Naive thymus-derived CD4-positive, alpha-beta T cell (primary cell): ENCODE measurements at regions not wholly inside any gene's neighbourhood (a gene's known extent, or its start where the extent isn't known, plus 50 kb on each side); places are given as distances from the start of the nearest gene placed in this dataset.
"Not testable (repeated sequence)": the region's sequence is repeated elsewhere in the genome, so short reads cannot be mapped to it uniquely, and the experiment has no call there.

Experiments used
- ATAC-seq: fragments of 150-1000 bp; cut with Tn5 transposase; 2 replicates; pipeline ENCODE4 v1.10.0; 2021; ENCODE audit warnings: mild to moderate bottlenecking, moderate library complexity
- CTCF ChIA-PET: fragments of 350-600 bp; sonication (Branson Sonifier 250); formaldehyde crosslinking; loops from one replicate; lab custom pipeline; 2021; ENCODE audit warnings: antibody characterized with exemption; lab: Charles Lee
- POLR2A ChIA-PET: fragments of 350-600 bp; sonication (Branson Sonifier 250); formaldehyde crosslinking; loops from one replicate; lab custom pipeline; 2021; ENCODE audit warnings: antibody characterized with exemption, inconsistent platforms; lab: Charles Lee
- DNase-seq, 9 donors: peaks; one replicate each; pipeline versions ENCODE4 v3.0.0 to v3.0.0-alpha.2; 2020 to 2022; ENCODE audit warnings: mixed read lengths in 1 of 9
- H3K27ac ChIP-seq: one replicate; pipeline ENCODE4 v1.7.0; 2013; ENCODE audit warnings: mild to moderate bottlenecking, low read depth, low read length, moderate library complexity
- H3K27me3 ChIP-seq, 2 donors: one replicate each; pipeline ENCODE4 v1.7.0; 2013; ENCODE audit warnings: low read length in 2 of 2, mild to moderate bottlenecking in 2 of 2, moderate library complexity in 2 of 2; ENCODE audit not compliant: control insufficient read depth in 2 of 2, insufficient read depth in 2 of 2
- H3K36me3 ChIP-seq, 3 experiments: 1 replicate in 2 of 3; 2 replicates in 1 of 3; pipeline ENCODE4 v1.7.0; 2013; ENCODE audit warnings: low read length in 3 of 3, mild to moderate bottlenecking in 3 of 3, moderate library complexity in 1 of 3; ENCODE audit not compliant: insufficient read depth in 3 of 3, control insufficient read depth in 2 of 3
- H3K4me1 ChIP-seq, 2 donors: one replicate each; pipeline ENCODE4 v1.7.0; 2013; ENCODE audit warnings: low read length in 2 of 2, mild to moderate bottlenecking in 2 of 2, moderate library complexity in 1 of 2; ENCODE audit not compliant: control insufficient read depth in 2 of 2, insufficient read depth in 2 of 2
- H3K4me3 ChIP-seq: 2 replicates; pipeline ENCODE4 v1.7.0; 2013; ENCODE audit warnings: mild to moderate bottlenecking, low read length
- H3K9me3 ChIP-seq, 3 experiments: 1 replicate in 2 of 3; 2 replicates in 1 of 3; pipeline ENCODE4 v1.7.0; 2013; ENCODE audit warnings: low read length in 3 of 3; ENCODE audit not compliant: control insufficient read depth in 2 of 3
- H3K27ac Mint-ChIP-seq, 9 donors: one replicate each; pipeline ENCODE4 v1.8.0; 2020 to 2022; ENCODE audit warnings: mixed read lengths in 9 of 9, mild to moderate bottlenecking in 8 of 9, moderate library complexity in 5 of 9, inconsistent platforms in 2 of 9
- H3K27me3 Mint-ChIP-seq, 5 donors: one replicate each; pipeline ENCODE4 v1.8.0; 2021 to 2022; ENCODE audit warnings: mixed read lengths in 5 of 5, mild to moderate bottlenecking in 1 of 5
- H3K36me3 Mint-ChIP-seq, 5 donors: one replicate each; pipeline ENCODE4 v1.8.0; 2020 to 2022; ENCODE audit warnings: mixed read lengths in 5 of 5, mild to moderate bottlenecking in 3 of 5, inconsistent platforms in 1 of 5
- H3K4me1 Mint-ChIP-seq, 7 donors: one replicate each; pipeline ENCODE4 v1.8.0; 2020 to 2022; ENCODE audit warnings: mixed read lengths in 7 of 7, mild to moderate bottlenecking in 3 of 7, inconsistent platforms in 1 of 7
- H3K4me3 Mint-ChIP-seq, 10 donors: one replicate each; pipeline ENCODE4 v1.8.0; 2020 to 2022; ENCODE audit warnings: mild to moderate bottlenecking in 10 of 10, mixed read lengths in 10 of 10, moderate library complexity in 6 of 10, inconsistent platforms in 2 of 10
- H3K9me3 Mint-ChIP-seq, 11 donors: one replicate each; pipeline ENCODE4 v1.8.0; 2020 to 2022; ENCODE audit warnings: mixed read lengths in 11 of 11, mild to moderate bottlenecking in 4 of 11, inconsistent platforms in 1 of 11, moderate library complexity in 1 of 11
- intact Hi-C, 2 donors: fragments of 100-400 bp; cut with micrococcal nuclease; formaldehyde crosslinking; loops; one replicate each; pipeline ENCODE4 v1.15.1; 2023

- H3K27me3 ChIP-seq, H3K36me3 Mint-ChIP-seq, H3K4me1 ChIP-seq, H3K36me3 ChIP-seq, intact Hi-C loops, H3K27ac Mint-ChIP-seq, H3K4me3 ChIP-seq, H3K27ac ChIP-seq, DNase-seq, H3K9me3 ChIP-seq, H3K4me1 Mint-ChIP-seq, CTCF ChIA-PET, ATAC-seq, POLR2A ChIA-PET, H3K27me3 Mint-ChIP-seq, H3K4me3 Mint-ChIP-seq: not testable (repeated sequence)
- H3K9me3 Mint-ChIP-seq = peaks cover 0 to 22% (median 12%) of the 10 kb centered on the region in 11 donors
Observed at GRCh38 chr6:60830726-60831125, 1455.3 kb downstream of the KHDRBS2 start.

GRCh38 chr6:60822597-60822996, 1463.4 kb downstream of the KHDRBS2 start:
- H3K4me3 Mint-ChIP-seq, H3K27me3 ChIP-seq, H3K4me3 ChIP-seq, H3K27ac ChIP-seq, intact Hi-C loops, H3K27ac Mint-ChIP-seq, POLR2A ChIA-PET, H3K9me3 Mint-ChIP-seq, CTCF ChIA-PET, DNase-seq, H3K4me1 ChIP-seq, H3K4me1 Mint-ChIP-seq, H3K27me3 Mint-ChIP-seq, H3K9me3 ChIP-seq, ATAC-seq, H3K36me3 ChIP-seq, H3K36me3 Mint-ChIP-seq: not testable (repeated sequence)

- POLR2A ChIA-PET, H3K27ac Mint-ChIP-seq, H3K27me3 Mint-ChIP-seq, H3K4me3 Mint-ChIP-seq, intact Hi-C loops, DNase-seq, H3K27me3 ChIP-seq, H3K36me3 Mint-ChIP-seq, H3K4me1 Mint-ChIP-seq, H3K27ac ChIP-seq, ATAC-seq, H3K4me3 ChIP-seq, CTCF ChIA-PET, H3K36me3 ChIP-seq, H3K9me3 ChIP-seq, H3K4me1 ChIP-seq: not testable (repeated sequence)
- H3K9me3 Mint-ChIP-seq = peaks cover 0 to 10% (median 5%) of the 10 kb centered on the region in 11 donors
Observed at GRCh38 chr6:60818072-60818471, 1468.0 kb downstream of the KHDRBS2 start.

- H3K27me3 Mint-ChIP-seq, DNase-seq, H3K27ac Mint-ChIP-seq, H3K9me3 ChIP-seq, H3K36me3 ChIP-seq, H3K4me1 ChIP-seq, H3K27ac ChIP-seq, H3K36me3 Mint-ChIP-seq, intact Hi-C loops, H3K4me3 Mint-ChIP-seq, POLR2A ChIA-PET, CTCF ChIA-PET, H3K4me1 Mint-ChIP-seq, ATAC-seq, H3K27me3 ChIP-seq, H3K4me3 ChIP-seq: not testable (repeated sequence)
- peaks cover 0 to 26% (median 11%) of the 10 kb centered on the region in 11 donors for H3K9me3 Mint-ChIP-seq
Observed at GRCh38 chr6:60814784-60815183, 1471.2 kb downstream of the KHDRBS2 start.

GRCh38 chr6:60813897-60814596, 1472.0 kb downstream of the KHDRBS2 start:
- intact Hi-C loops, H3K9me3 ChIP-seq, H3K4me1 Mint-ChIP-seq, CTCF ChIA-PET, H3K27ac ChIP-seq, H3K27me3 Mint-ChIP-seq, H3K4me1 ChIP-seq, H3K27me3 ChIP-seq, ATAC-seq, H3K4me3 Mint-ChIP-seq, H3K4me3 ChIP-seq, DNase-seq, POLR2A ChIA-PET, H3K36me3 Mint-ChIP-seq, H3K27ac Mint-ChIP-seq, H3K36me3 ChIP-seq: not testable (repeated sequence)
- H3K9me3 Mint-ChIP-seq = peaks cover 0 to 26% (median 11%) of the 10 kb centered on the region in 11 donors

GRCh38 chr6:60810216-60810615, 1475.8 kb downstream of the KHDRBS2 start:
- H3K36me3 Mint-ChIP-seq, ATAC-seq: not testable (repeated sequence)
- H3K27ac Mint-ChIP-seq = peak overlapping the region in 1 of 9 donors; percentile 55

GRCh38 chr6:60799146-60799545, 1486.9 kb downstream of the KHDRBS2 start:
- H3K27me3 Mint-ChIP-seq, H3K36me3 ChIP-seq, intact Hi-C loops, DNase-seq, H3K4me1 ChIP-seq, POLR2A ChIA-PET, H3K36me3 Mint-ChIP-seq, H3K4me3 ChIP-seq, H3K27me3 ChIP-seq, H3K4me1 Mint-ChIP-seq, H3K27ac ChIP-seq, ATAC-seq, H3K4me3 Mint-ChIP-seq, CTCF ChIA-PET, H3K9me3 ChIP-seq, H3K27ac Mint-ChIP-seq: not testable (repeated sequence)
- H3K9me3 Mint-ChIP-seq = peaks cover 0 to 14% (median 5%) of the 10 kb centered on the region in 11 donors

More at GRCh38 chr6:60810216-60810615, 1475.8 kb downstream of the KHDRBS2 start:
- intact Hi-C loops, CTCF ChIA-PET, H3K27ac ChIP-seq, H3K4me1 Mint-ChIP-seq, H3K4me3 ChIP-seq, DNase-seq, H3K27me3 Mint-ChIP-seq, H3K9me3 ChIP-seq, POLR2A ChIA-PET, H3K4me1 ChIP-seq, H3K4me3 Mint-ChIP-seq, H3K36me3 ChIP-seq, H3K27me3 ChIP-seq: not testable (repeated sequence)
- H3K9me3 Mint-ChIP-seq = peaks cover 0 to 24% (median 13%) of the 10 kb centered on the region in 11 donors
